H9 (cell line): ENCODE measurements at regions not wholly inside any gene's neighbourhood (a gene's known extent, or its start where the extent isn't known, plus 50 kb on each side); places are given as distances from the start of the nearest gene placed in this dataset.

Experiments used
- DNase-seq: peaks from one replicate; pipeline ENCODE4 v3.0.0-alpha.2; 2017
- H2AFZ ChIP-seq: one replicate; pipeline ENCODE4 v1.6.1; 2013; ENCODE audit warnings: mild to moderate bottlenecking, low read length, control low read depth, moderate library complexity
- H2AK5ac ChIP-seq: 2 replicates; pipeline ENCODE4 v1.6.1; 2013; ENCODE audit warnings: low read length, control low read depth, mixed read lengths; ENCODE audit not compliant: insufficient read length
- H2BK120ac ChIP-seq: one replicate; pipeline ENCODE4 v1.6.1; 2013; ENCODE audit warnings: low read depth, mild to moderate bottlenecking, low read length, control low read depth, inconsistent platforms; ENCODE audit not compliant: poor library complexity, severe bottlenecking
- H2BK12ac ChIP-seq: 2 replicates; pipeline ENCODE4 v1.6.1; 2013; ENCODE audit warnings: low read length, control low read depth, mixed read lengths, low read depth; ENCODE audit not compliant: insufficient read length
- H2BK15ac ChIP-seq: 2 replicates; pipeline ENCODE4 v1.6.1; 2013; ENCODE audit warnings: low read depth, low read length, control low read depth
- H2BK20ac ChIP-seq: one replicate; pipeline ENCODE4 v1.6.1; 2013; ENCODE audit warnings: low read depth, mild to moderate bottlenecking, low read length, control low read depth, inconsistent platforms; ENCODE audit not compliant: poor library complexity, severe bottlenecking
- H2BK5ac ChIP-seq: 2 replicates; pipeline ENCODE4 v1.6.1; 2013; ENCODE audit warnings: low read length, control low read depth, mixed read lengths; ENCODE audit not compliant: insufficient read length
- H3K14ac ChIP-seq: 2 replicates; pipeline ENCODE4 v1.6.1; 2013; ENCODE audit warnings: low read length, control low read depth; ENCODE audit not compliant: insufficient read depth
- H3K18ac ChIP-seq: 2 replicates; pipeline ENCODE4 v1.6.1; 2013; ENCODE audit warnings: low read depth, mild to moderate bottlenecking, mixed read lengths, low read length, control low read depth; ENCODE audit not compliant: insufficient read length
- H3K23ac ChIP-seq: 2 replicates; pipeline ENCODE4 v1.6.1; 2013; ENCODE audit warnings: low read length, control low read depth, mixed read lengths, low read depth; ENCODE audit not compliant: insufficient read length
- H3K23me2 ChIP-seq: 2 replicates; pipeline ENCODE4 v1.6.1; 2013; ENCODE audit warnings: low read depth, mild to moderate bottlenecking, mixed read lengths, low read length, control low read depth; ENCODE audit not compliant: insufficient read length, poor library complexity, severe bottlenecking
- H3K27ac ChIP-seq: 2 replicates; pipeline ENCODE4 v1.5.1; 2013; ENCODE audit warnings: low read length, control low read depth, mixed read lengths, low read depth; ENCODE audit not compliant: insufficient read length
- H3K27me3 ChIP-seq: 2 replicates; pipeline ENCODE4 v1.6.1; 2013; ENCODE audit warnings: low read length, control low read depth, inconsistent platforms; ENCODE audit not compliant: insufficient read depth
- H3K4ac ChIP-seq: 2 replicates; pipeline ENCODE4 v1.6.1; 2013; ENCODE audit warnings: low read depth, mild to moderate bottlenecking, control low read depth, inconsistent platforms, low read length, moderate library complexity
- H3K4me1 ChIP-seq: 2 replicates; pipeline ENCODE4 v1.6.1; 2013; ENCODE audit warnings: low read length, control low read depth, inconsistent platforms; ENCODE audit not compliant: insufficient read depth
- H3K4me2 ChIP-seq: 2 replicates; pipeline ENCODE4 v1.6.1; 2013; ENCODE audit warnings: low read length, control low read depth, mixed read lengths; ENCODE audit not compliant: insufficient read length, insufficient read depth
- H3K56ac ChIP-seq: 2 replicates; pipeline ENCODE4 v1.6.1; 2013; ENCODE audit warnings: low read depth, mild to moderate bottlenecking, mixed read lengths, low read length, control low read depth; ENCODE audit not compliant: insufficient read length
- H3K79me1 ChIP-seq: 2 replicates; pipeline ENCODE4 v1.6.1; 2013; ENCODE audit warnings: low read depth, mild to moderate bottlenecking, moderate library complexity, low read length, control low read depth, inconsistent platforms; ENCODE audit not compliant: insufficient read depth, poor library complexity, severe bottlenecking
- H3K79me2 ChIP-seq: 2 replicates; pipeline ENCODE4 v1.6.1; 2013; ENCODE audit warnings: low read length, control low read depth, inconsistent platforms; ENCODE audit not compliant: insufficient read depth
- H3K9ac ChIP-seq: 2 replicates; pipeline ENCODE4 v1.6.1; 2013; ENCODE audit warnings: low read length, control low read depth, mixed read lengths; ENCODE audit not compliant: insufficient read length; ENCODE audit errors: extremely low read depth
- H3K9me3 ChIP-seq: one replicate; pipeline ENCODE4 v1.6.1; 2013; ENCODE audit warnings: low read depth, low read length, inconsistent platforms; ENCODE audit not compliant: control insufficient read depth
- H3T11ph ChIP-seq: one replicate; pipeline ENCODE4 v1.6.1; 2013; ENCODE audit warnings: mild to moderate bottlenecking, low read length, control low read depth, inconsistent platforms
- H4K20me1 ChIP-seq: one replicate; pipeline ENCODE4 v1.6.1; 2013; ENCODE audit not compliant: control insufficient read depth, insufficient read length, insufficient read depth
- H4K5ac ChIP-seq: 2 replicates; pipeline ENCODE4 v1.6.1; 2013; ENCODE audit warnings: low read depth, mild to moderate bottlenecking, mixed read lengths, low read length, control low read depth; ENCODE audit not compliant: insufficient read length
- H4K8ac ChIP-seq: replicated peaks from 2 replicates; pipeline ENCODE4 v1.6.1; 2013; ENCODE audit warnings: low read length, control low read depth, mixed read lengths, low read depth; ENCODE audit not compliant: insufficient read length
- H4K91ac ChIP-seq: 2 replicates; pipeline ENCODE4 v1.6.1; 2013; ENCODE audit warnings: low read depth, mild to moderate bottlenecking, moderate library complexity, mixed read lengths, low read length, control low read depth; ENCODE audit not compliant: insufficient read length
- H3K27ac Mint-ChIP-seq, 3 experiments: 2 replicates in 2 of 3; 3 replicates in 1 of 3; pipeline ENCODE4 v1.8.0; 2020 to 2021; ENCODE audit warnings: mixed read lengths in 3 of 3, mild to moderate bottlenecking in 1 of 3, moderate library complexity in 1 of 3
- H3K27me3 Mint-ChIP-seq: 2 replicates; pipeline ENCODE4 v1.8.0; 2021; ENCODE audit warnings: low read depth, mild to moderate bottlenecking, moderate library complexity, mixed read lengths
- H3K36me3 Mint-ChIP-seq, 3 experiments: 2 replicates in 2 of 3; 3 replicates in 1 of 3; pipeline ENCODE4 v1.8.0; 2020 to 2021; ENCODE audit warnings: low read depth in 3 of 3, mixed read lengths in 3 of 3; ENCODE audit not compliant: insufficient read depth in 1 of 3
- H3K4me1 Mint-ChIP-seq, 2 experiments: 2 replicates each; pipeline ENCODE4 v1.8.0; 2020; ENCODE audit warnings: mixed read lengths in 2 of 2
- H3K4me3 Mint-ChIP-seq, 2 experiments: 2 replicates in 1 of 2; 3 replicates in 1 of 2; pipeline ENCODE4 v1.8.0; 2020 to 2021; ENCODE audit warnings: mild to moderate bottlenecking in 2 of 2, mixed read lengths in 2 of 2, moderate library complexity in 1 of 2
- H3K9me3 Mint-ChIP-seq, 2 experiments: 2 replicates in 1 of 2; 3 replicates in 1 of 2; pipeline ENCODE4 v1.8.0; 2020; ENCODE audit warnings: mild to moderate bottlenecking in 2 of 2, mixed read lengths in 2 of 2, moderate library complexity in 1 of 2
- WGBS: extraction: QIAGEN DNeasy Blood & Tissue Kit; methylation state at CpG from one replicate; pipeline ENCODE4 v1.1.7; 2013; ENCODE audit warnings: missing lambda C conversion rate, low lambda C conversion rate, mixed read lengths; ENCODE audit not compliant: insufficient read length; ENCODE audit errors: extremely low coverage; 5-methylcytosine and 5-hydroxymethylcytosine counted together
- TF ChIP-seq, protein P1 (sequence below): fragments of 200-600 bp; sonication (generic); conservative IDR thresholded peaks from 3 replicates; pipeline ENCODE4 v1.8.0; 2021; ENCODE audit warnings: antibody characterized with exemption, mild to moderate bottlenecking

DNA sequence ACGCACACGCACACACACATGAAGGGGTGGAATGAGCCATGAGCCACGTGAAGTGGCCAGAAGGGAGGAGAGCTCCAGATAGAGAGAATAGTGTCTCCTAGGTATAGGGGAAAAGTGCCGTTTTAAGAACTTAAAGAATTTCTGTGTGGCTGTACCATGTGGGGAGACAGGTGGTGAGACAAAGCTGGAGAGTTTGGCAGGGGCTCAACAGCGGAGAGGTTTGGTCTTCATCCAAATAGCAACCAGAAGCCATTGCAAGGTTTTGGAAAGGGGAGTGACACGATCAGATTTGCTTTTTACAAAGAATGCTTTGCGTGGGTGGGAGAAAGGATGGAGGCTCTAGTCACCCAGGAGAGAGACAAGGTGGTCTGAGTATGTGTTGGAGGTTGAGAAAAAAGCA, 146.0 kb downstream of the IL20RB start:
- Histone ChIP-seq H2BK120ac (no peak overlapping the region), H4K5ac (no peak overlapping the region), H2BK15ac (no peak overlapping the region), H3K9ac (no peak overlapping the region), H2BK12ac (no peak overlapping the region), H3K4me2 (no peak overlapping the region), H2BK5ac (no peak overlapping the region), H3K14ac (no peak overlapping the region), H3K4ac (no peak overlapping the region), H4K20me1 (no peaks in the 10 kb centered on the region), H3K27me3 (no peaks in the 10 kb centered on the region), H4K91ac (no peak overlapping the region), H3K56ac (no peak overlapping the region), H3K9me3 (no peaks in the 10 kb centered on the region), H3K18ac (no peak overlapping the region), H3K27ac (no peak overlapping the region), H3T11ph (no peak overlapping the region), H2AK5ac (no peak overlapping the region), H3K79me1 (no peaks in the 10 kb centered on the region), H3K23ac (no peak overlapping the region), H2BK20ac (no peak overlapping the region), H3K4me1 (peaks cover 5% of the 10 kb centered on the region; the same call in 1 of the 2 replicates), H3K23me2 (peaks cover 4% of the 10 kb centered on the region), H2AFZ (no peak overlapping the region), H4K8ac (no peak overlapping the region), H3K79me2 (no peaks in the 10 kb centered on the region)
- H3K27ac Mint-ChIP-seq: no peak overlapping the region
- H3K9me3 Mint-ChIP-seq: peaks cover 0 to 7% of the 10 kb centered on the region in 2 experiments; a peak in 1 of 5 replicates
- no peaks in the 10 kb centered on the region for H3K27me3 Mint-ChIP-seq
- no peak overlapping the region for H3K4me3 Mint-ChIP-seq
- WGBS: no CpG with 5 or more reads among the region's 7 CpGs
- peaks cover 31 to 34% of the 10 kb centered on the region in 2 experiments for H3K4me1 Mint-ChIP-seq
- peaks cover 0 to 5% (median 0%) of the 10 kb centered on the region in 3 experiments; a peak in 2 of 7 replicates for H3K36me3 Mint-ChIP-seq
- no peak for DNase-seq
- TF ChIP-seq, protein P1, sequence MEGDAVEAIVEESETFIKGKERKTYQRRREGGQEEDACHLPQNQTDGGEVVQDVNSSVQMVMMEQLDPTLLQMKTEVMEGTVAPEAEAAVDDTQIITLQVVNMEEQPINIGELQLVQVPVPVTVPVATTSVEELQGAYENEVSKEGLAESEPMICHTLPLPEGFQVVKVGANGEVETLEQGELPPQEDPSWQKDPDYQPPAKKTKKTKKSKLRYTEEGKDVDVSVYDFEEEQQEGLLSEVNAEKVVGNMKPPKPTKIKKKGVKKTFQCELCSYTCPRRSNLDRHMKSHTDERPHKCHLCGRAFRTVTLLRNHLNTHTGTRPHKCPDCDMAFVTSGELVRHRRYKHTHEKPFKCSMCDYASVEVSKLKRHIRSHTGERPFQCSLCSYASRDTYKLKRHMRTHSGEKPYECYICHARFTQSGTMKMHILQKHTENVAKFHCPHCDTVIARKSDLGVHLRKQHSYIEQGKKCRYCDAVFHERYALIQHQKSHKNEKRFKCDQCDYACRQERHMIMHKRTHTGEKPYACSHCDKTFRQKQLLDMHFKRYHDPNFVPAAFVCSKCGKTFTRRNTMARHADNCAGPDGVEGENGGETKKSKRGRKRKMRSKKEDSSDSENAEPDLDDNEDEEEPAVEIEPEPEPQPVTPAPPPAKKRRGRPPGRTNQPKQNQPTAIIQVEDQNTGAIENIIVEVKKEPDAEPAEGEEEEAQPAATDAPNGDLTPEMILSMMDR: no peak
